K562 (cell line): ENCODE measurements at regions not wholly inside any gene's neighbourhood (a gene's known extent, or its start where the extent isn't known, plus 50 kb on each side); places are given as distances from the start of the nearest gene placed in this dataset.

Experiments
- HMG20A ChIP-seq: fragments of 450-650 bp; formaldehyde crosslinking; conservative IDR thresholded peaks from 2 replicates; pipeline ENCODE4 v1.4.0; 2020; ENCODE audit warnings: mild to moderate bottlenecking, mixed read lengths
- TCFL5 ChIP-seq: fragments of 250-450 bp; sonication (Bioruptor Pico); conservative IDR thresholded peaks from 2 replicates; pipeline ENCODE4 v1.6.1; 2021; ENCODE audit warnings: mild to moderate bottlenecking, moderate library complexity, matching md5 sums

GRCh38 chr13:78169386-78169785 lies 250.8 kb upstream of the EDNRB start:
- TF ChIP-seq TCFL5 (CRISPR knock-in tag) (no peak), HMG20A (no peak)
